HCT116 (cell line): ENCODE measurements at regions not wholly inside any gene's neighbourhood (a gene's known extent, or its start where the extent isn't known, plus 50 kb on each side); places are given as distances from the start of the nearest gene placed in this dataset.

Experiments
- ELF1 ChIP-seq: IDR thresholded peaks from 2 replicates; pipeline ENCODE4 v1.6.1; 2012; ENCODE audit warnings: low read depth, borderline replicate concordance
- POLR2A ChIP-seq: IDR thresholded peaks from 2 replicates; pipeline ENCODE4 v1.7.0; 2011; ENCODE audit warnings: borderline replicate concordance; ENCODE audit not compliant: insufficient read depth, insufficient read length; ENCODE audit errors: extremely low read depth
- TF ChIP-seq, protein P1 (sequence below), 3 experiments: fragments of 200-600 bp in 1 of 3; sonication (generic) in 1 of 3; IDR thresholded peaks in 2 of 3; conservative IDR thresholded peaks in 1 of 3; 2 replicates each; pipeline ENCODE4 v1.5.1; 2012 to 2017; ENCODE audit warnings: low read depth in 2 of 3, low read length in 2 of 3, antibody characterized with exemption in 1 of 3, borderline replicate concordance in 1 of 3, control low read depth in 1 of 3, mild to moderate bottlenecking in 1 of 3, mixed read lengths in 1 of 3, mixed run types in 1 of 3, moderate library complexity in 1 of 3; ENCODE audit not compliant: insufficient read depth in 1 of 3

DNA sequence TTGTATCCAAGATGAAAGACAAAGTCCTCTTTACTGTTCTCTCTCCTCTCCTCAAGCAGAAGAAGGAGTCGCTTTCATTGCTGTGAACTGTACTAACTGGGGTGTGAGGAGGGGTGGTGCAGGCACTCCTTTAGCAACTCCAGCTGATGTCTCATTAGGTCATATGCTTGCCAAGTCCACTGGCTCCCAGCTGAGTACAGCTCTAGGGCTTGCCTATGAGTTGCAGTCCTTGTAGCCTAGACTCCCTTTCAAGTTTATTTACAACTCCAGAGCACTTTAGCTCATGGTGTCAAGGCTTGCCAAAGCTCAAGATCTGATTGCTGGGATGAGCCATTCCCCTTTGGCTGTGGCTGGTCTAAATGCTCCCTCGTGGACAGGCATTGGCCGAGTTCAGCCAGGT, 55.1 kb upstream of the PDGFD start:
- TF ChIP-seq, protein P1, sequence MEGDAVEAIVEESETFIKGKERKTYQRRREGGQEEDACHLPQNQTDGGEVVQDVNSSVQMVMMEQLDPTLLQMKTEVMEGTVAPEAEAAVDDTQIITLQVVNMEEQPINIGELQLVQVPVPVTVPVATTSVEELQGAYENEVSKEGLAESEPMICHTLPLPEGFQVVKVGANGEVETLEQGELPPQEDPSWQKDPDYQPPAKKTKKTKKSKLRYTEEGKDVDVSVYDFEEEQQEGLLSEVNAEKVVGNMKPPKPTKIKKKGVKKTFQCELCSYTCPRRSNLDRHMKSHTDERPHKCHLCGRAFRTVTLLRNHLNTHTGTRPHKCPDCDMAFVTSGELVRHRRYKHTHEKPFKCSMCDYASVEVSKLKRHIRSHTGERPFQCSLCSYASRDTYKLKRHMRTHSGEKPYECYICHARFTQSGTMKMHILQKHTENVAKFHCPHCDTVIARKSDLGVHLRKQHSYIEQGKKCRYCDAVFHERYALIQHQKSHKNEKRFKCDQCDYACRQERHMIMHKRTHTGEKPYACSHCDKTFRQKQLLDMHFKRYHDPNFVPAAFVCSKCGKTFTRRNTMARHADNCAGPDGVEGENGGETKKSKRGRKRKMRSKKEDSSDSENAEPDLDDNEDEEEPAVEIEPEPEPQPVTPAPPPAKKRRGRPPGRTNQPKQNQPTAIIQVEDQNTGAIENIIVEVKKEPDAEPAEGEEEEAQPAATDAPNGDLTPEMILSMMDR (IDR thresholded peaks at IDR 0.05 in 2 of 3, conservative IDR thresholded peaks at IDR 0.05 in 1 of 3; ENCODE audit: borderline replicate concordance in 1 of 3, insufficient read depth in 1 of 3, low read depth in 2 of 3, low read length in 2 of 3): no peak
- TF ChIP-seq ELF1: no peak
- no peak for TF ChIP-seq POLR2A
